ENCODE measurements at regions not wholly inside any gene's neighbourhood (a gene's known extent, or its start where the extent isn't known, plus 50 kb on each side); places are given as distances from the start of the nearest gene placed in this dataset.

DNA sequence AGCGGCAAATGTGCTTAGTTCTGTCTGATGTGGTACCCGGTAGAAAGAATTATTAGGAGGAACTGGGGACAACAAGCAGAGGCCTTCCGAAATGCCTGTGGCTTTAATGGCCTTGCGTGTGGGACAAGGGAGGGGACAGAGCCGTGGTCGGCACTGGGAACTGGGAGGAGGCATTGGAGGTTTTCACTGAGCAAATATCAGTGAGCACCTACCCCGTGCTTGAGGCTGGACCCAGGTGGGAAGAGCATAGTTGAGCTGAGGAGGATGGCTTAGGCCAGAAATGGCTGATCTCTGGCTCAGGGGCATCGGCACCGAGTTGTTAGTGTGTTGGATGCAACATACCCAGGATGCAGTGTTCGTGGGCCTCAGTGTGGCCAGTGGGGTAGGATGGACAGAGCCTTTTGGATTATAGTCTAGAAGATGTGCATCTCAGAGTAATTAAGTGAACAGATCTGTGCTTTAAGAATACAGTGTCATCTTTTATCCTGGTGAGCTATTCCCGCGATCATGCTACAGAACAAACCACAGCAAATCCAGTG is 201.3 kb downstream of the TEX29 start:
- 71% methylated on average over 12 of the region's 12 CpGs for WGBS
- no peak for ATAC-seq
- Histone ChIP-seq H3K9me3 (ENCODE audit: control insufficient read depth, low read length) (no peaks in the 10 kb centered on the region), H3K27ac (ENCODE audit: low read length) (no peak overlapping the region), H3K4me1 (ENCODE audit: control insufficient read depth, insufficient read depth, low read length) (no peaks in the 10 kb centered on the region), H3K4me3 (ENCODE audit: low read length) (no peak overlapping the region), H3K27me3 (ENCODE audit: control insufficient read depth, insufficient read depth) (no peaks in the 10 kb centered on the region)
- intact Hi-C loops (cut with DNase I): no loop called here
- no peak for DNase-seq

DNA sequence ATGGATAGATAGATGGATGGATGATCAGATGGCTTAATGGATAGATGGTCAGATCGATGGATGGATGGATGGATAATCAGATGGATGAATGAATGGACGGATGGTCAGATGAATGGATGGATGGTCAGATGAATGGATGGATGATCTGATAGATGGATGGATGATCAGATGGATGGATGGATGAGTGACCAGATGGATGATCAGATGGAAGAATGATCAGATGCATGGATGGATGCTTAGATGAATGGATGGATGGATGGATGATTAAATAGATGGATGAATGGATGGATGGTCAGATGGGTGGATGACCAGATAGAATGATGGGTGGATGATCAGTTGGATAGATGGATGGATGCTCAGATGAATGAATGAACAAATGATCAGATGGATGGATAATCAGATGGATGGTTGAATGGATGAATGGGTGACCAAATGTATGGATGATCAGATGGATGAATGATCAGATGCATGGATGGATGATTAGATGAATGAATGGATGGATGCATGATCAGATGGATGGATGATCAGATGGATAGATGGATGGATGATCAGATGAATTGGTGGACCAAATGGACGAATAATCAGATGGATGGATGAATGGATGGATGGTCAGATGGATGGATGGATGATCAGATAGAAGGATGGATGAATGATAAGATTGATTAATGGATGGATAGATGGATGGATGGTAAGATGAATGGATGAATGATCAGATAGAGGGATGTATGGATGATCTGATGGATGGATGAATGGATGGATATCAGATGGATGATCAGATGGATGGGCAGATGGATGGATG is 205.1 kb downstream of the TEX29 start:
- no peak for ATAC-seq
- intact Hi-C loops (cut with DNase I): no loop called here
- Histone ChIP-seq H3K9me3 (ENCODE audit: control insufficient read depth, low read length) (peaks cover 1% of the 10 kb centered on the region), H3K27ac (ENCODE audit: low read length) (no peak overlapping the region), H3K27me3 (ENCODE audit: control insufficient read depth, insufficient read depth) (peaks cover 3% of the 10 kb centered on the region), H3K4me3 (ENCODE audit: low read length) (no peak overlapping the region), H3K4me1 (ENCODE audit: control insufficient read depth, insufficient read depth, low read length) (no peaks in the 10 kb centered on the region)
- 67% methylated on average over 3 of the region's 3 CpGs for WGBS
- no peak for DNase-seq

- H3K9me3 ChIP-seq (ENCODE audit: control insufficient read depth, low read length): peaks cover 1% of the 10 kb centered on the region
- peaks cover 3% of the 10 kb centered on the region for H3K27me3 ChIP-seq (ENCODE audit: control insufficient read depth, insufficient read depth)
- DNase-seq (no peak), ATAC-seq (no peak)
- WGBS: 47% methylated on average over 7 of the region's 7 CpGs
- H3K27ac ChIP-seq (ENCODE audit: low read length): no peak overlapping the region
- H3K4me3 ChIP-seq (ENCODE audit: low read length): no peak overlapping the region
- intact Hi-C loops (cut with DNase I): no loop called here
- H3K4me1 ChIP-seq (ENCODE audit: control insufficient read depth, insufficient read depth, low read length): no peaks in the 10 kb centered on the region
Observed at GRCh38 chr13:111526922-111527321, 206.5 kb downstream of the TEX29 start.

- WGBS: 72% methylated on average over 14 of the region's 14 CpGs
Observed at GRCh38 chr13:111527614-111528229, 207.3 kb downstream of the TEX29 start.

GRCh38 chr13:111528513-111528912 is 208.1 kb downstream of the TEX29 start:
- no peak for DNase-seq
- no peak overlapping the region for H3K27ac ChIP-seq (ENCODE audit: low read length)
- H3K4me3 ChIP-seq (ENCODE audit: low read length): no peak overlapping the region
- H3K27me3 ChIP-seq (ENCODE audit: control insufficient read depth, insufficient read depth): peaks cover 3% of the 10 kb centered on the region
- intact Hi-C loops (cut with DNase I): no loop called here
- ATAC-seq: no peak
- H3K4me1 ChIP-seq (ENCODE audit: control insufficient read depth, insufficient read depth, low read length): no peaks in the 10 kb centered on the region
- peaks cover 1% of the 10 kb centered on the region for H3K9me3 ChIP-seq (ENCODE audit: control insufficient read depth, low read length)
- 93% methylated on average over 3 of the region's 3 CpGs for WGBS

More at GRCh38 chr13:111527614-111528229, 207.3 kb downstream of the TEX29 start:
- Histone ChIP-seq H3K27me3 (ENCODE audit: control insufficient read depth, insufficient read depth) (peaks cover 3% of the 10 kb centered on the region), H3K4me3 (ENCODE audit: low read length) (no peak overlapping the region), H3K27ac (ENCODE audit: low read length) (no peak overlapping the region), H3K9me3 (ENCODE audit: control insufficient read depth, low read length) (peaks cover 1% of the 10 kb centered on the region), H3K4me1 (ENCODE audit: control insufficient read depth, insufficient read depth, low read length) (no peaks in the 10 kb centered on the region)
- no peak for DNase-seq
- ATAC-seq: no peak
- intact Hi-C loops (cut with DNase I): no loop called here

DNA sequence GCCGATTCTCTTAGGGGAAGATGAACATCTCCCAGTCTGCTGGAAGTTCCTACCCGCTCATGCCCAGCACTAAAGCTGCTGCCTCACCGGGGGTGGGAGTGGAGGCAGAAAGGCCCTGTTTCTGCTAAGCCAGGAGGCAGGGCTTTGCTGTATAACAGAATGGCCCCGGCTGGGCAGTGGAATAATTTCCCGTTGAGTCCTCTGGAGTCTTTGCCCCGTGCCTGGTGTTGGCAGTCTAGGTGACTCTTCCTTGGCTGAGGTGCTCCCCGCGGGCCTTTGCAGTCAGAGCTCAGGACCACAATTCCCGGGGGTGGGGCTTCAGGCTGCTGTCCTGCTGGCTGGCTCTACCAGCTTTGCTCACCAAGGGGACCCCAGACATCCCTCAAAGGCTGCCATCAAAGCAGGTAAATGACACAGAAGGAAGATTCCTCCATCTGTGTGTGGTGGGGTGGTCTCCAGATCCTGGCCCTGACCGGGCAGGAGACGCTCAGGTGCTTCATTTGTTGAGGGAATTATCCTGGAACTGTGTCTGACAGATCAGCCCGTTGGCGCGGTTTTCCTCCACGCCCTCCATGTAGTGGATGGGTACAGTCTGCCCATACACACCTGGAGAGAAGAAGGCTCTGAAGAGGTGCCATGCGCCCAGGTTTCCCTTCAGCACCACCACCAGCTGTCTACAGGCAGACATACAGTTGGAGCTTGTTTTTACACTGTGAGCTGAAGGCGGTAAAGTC is 209.9 kb downstream of the TEX29 start:
- DNase-seq (no peak), ATAC-seq (no peak)
- peaks cover 1% of the 10 kb centered on the region for H3K9me3 ChIP-seq (ENCODE audit: control insufficient read depth, low read length)
- H3K27ac ChIP-seq (ENCODE audit: low read length): no peak overlapping the region
- no peaks in the 10 kb centered on the region for H3K4me1 ChIP-seq (ENCODE audit: control insufficient read depth, insufficient read depth, low read length)
- H3K27me3 ChIP-seq (ENCODE audit: control insufficient read depth, insufficient read depth): peaks cover 5% of the 10 kb centered on the region
- H3K4me3 ChIP-seq (ENCODE audit: low read length): no peak overlapping the region
- intact Hi-C loops (cut with DNase I): no loop called here
- 85% methylated on average over 17 of the region's 17 CpGs for WGBS

- Histone ChIP-seq H3K27me3 (ENCODE audit: control insufficient read depth, insufficient read depth) (peaks cover 5% of the 10 kb centered on the region), H3K27ac (ENCODE audit: low read length) (no peak overlapping the region), H3K4me3 (ENCODE audit: low read length) (no peak overlapping the region), H3K4me1 (ENCODE audit: control insufficient read depth, insufficient read depth, low read length) (no peaks in the 10 kb centered on the region), H3K9me3 (ENCODE audit: control insufficient read depth, low read length) (peaks cover 1% of the 10 kb centered on the region)
- 24% methylated on average over 7 of the region's 7 CpGs for WGBS
- ATAC-seq: peak in 1 of 2 donors; percentile 51
- intact Hi-C loops (cut with DNase I): no loop called here
- DNase-seq: no peak
Observed at GRCh38 chr13:111531505-111531904, 211.1 kb downstream of the TEX29 start.

- H3K4me1 ChIP-seq (ENCODE audit: control insufficient read depth, insufficient read depth, low read length): no peaks in the 10 kb centered on the region
- H3K27ac ChIP-seq (ENCODE audit: low read length): no peak overlapping the region
- no peak for DNase-seq
- ATAC-seq: no peak
- peaks cover 5% of the 10 kb centered on the region for H3K27me3 ChIP-seq (ENCODE audit: control insufficient read depth, insufficient read depth)
- 52% methylated on average over 9 of the region's 9 CpGs for WGBS
- intact Hi-C loops (cut with DNase I): no loop called here
- peaks cover 1% of the 10 kb centered on the region for H3K9me3 ChIP-seq (ENCODE audit: control insufficient read depth, low read length)
- H3K4me3 ChIP-seq (ENCODE audit: low read length): no peak overlapping the region
Observed at GRCh38 chr13:111532111-111532510, 211.7 kb downstream of the TEX29 start.

DNA sequence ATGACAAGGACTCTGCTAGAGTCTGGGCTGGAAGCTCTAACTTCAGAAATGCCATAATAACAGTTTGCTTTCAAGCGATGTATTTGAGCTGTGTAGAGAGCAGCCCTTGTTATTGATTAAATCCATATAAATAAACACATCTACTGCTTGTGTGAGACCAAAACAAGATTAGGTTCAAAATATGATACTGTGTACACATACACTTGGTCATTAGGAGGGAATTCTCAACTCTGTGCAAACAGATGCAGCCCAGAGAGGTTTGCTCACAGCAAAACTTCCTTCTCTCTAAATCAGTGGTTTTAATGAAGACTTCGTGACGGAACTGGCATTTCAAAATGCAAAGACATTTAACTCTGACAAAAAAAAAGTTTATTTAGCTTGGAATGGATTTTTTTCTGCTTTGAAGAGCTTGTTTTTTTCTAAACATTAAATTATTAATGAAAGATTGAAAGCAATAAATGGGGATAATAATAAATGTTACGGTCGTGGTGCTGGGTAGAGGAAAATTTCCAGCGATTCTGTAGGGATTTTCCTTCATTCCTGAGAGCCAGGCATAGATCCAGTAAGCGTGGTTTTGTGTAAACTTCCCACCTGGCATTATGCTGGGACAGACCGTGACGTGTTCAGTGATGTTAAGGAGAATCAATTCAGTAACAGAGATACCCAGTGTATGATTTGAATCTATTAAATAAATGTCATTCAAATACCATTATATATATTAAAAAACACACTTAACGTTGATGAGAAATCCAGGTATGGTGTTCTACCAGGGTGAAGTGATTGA is 213.7 kb downstream of the TEX29 start:
- intact Hi-C loops (cut with DNase I): no loop called here
- Histone ChIP-seq H3K4me3 (ENCODE audit: low read length) (no peak overlapping the region), H3K9me3 (ENCODE audit: control insufficient read depth, low read length) (no peaks in the 10 kb centered on the region), H3K4me1 (ENCODE audit: control insufficient read depth, insufficient read depth, low read length) (no peaks in the 10 kb centered on the region), H3K27me3 (ENCODE audit: control insufficient read depth, insufficient read depth) (peaks cover 2% of the 10 kb centered on the region), H3K27ac (ENCODE audit: low read length) (no peak overlapping the region)
- no peak for ATAC-seq
- WGBS: 42% methylated on average over 10 of the region's 10 CpGs
- DNase-seq: no peak

DNA sequence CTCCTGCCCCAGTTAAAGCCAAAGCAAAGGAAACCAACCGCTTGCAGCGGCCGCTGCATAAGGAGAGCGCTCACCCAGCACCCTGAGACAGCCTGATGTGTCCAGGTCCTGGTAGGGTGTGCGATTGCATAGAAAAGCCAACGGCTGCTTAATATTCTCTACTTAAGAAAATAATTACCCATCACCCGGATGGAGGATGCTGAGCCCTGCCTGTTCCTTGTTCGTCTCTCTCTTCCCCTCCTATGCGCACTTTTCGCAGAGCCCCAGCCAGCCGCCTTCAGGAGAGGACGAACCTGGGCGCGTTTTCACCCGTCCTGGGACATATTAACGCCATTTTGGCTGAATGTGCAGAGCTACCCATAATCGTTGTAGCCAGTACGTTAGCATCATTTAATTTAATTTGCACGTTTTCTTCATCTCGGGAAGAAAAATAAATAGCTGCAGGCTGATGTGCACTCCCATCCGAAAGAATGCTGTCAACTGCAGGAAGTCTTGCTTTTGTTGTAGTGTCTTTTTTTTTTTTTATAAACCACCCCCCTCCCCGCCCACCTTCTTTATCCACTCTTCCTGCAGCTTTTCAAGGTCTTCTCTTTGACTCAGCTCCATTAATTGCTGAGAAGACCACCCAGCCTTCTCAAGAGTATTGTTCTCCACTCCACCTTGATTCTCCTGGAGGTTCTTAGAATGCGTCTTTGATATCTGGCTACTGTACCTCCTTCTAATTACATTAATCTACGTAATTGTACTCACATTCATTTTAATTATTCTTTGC is 214.5 kb downstream of the TEX29 start:
- no peak for ATAC-seq
- H3K4me3 ChIP-seq (ENCODE audit: low read length): no peak overlapping the region
- 10% methylated on average over 24 of the region's 24 CpGs for WGBS
- no peak for DNase-seq
- H3K27ac ChIP-seq (ENCODE audit: low read length): no peak overlapping the region
- intact Hi-C loops (cut with DNase I): no loop called here
- H3K4me1 ChIP-seq (ENCODE audit: control insufficient read depth, insufficient read depth, low read length): no peaks in the 10 kb centered on the region
- H3K9me3 ChIP-seq (ENCODE audit: control insufficient read depth, low read length): no peaks in the 10 kb centered on the region
- peaks cover 2% of the 10 kb centered on the region for H3K27me3 ChIP-seq (ENCODE audit: control insufficient read depth, insufficient read depth)

Measured in right cardiac atrium (tissue), 5 donors.